PFSK-1 (cell line): ENCODE measurements at regions not wholly inside any gene's neighbourhood (a gene's known extent, or its start where the extent isn't known, plus 50 kb on each side); places are given as distances from the start of the nearest gene placed in this dataset.

ENCODE experiments used
- FOXP2 ChIP-seq: optimal IDR thresholded peaks from 2 replicates; pipeline ENCODE3; 2011; ENCODE audit warnings: borderline replicate concordance, control low read depth, inconsistent platforms; ENCODE audit not compliant: insufficient read depth; ENCODE audit errors: extremely low read length, extremely low read depth
- POLR2AphosphoS5 ChIP-seq: IDR thresholded peaks from 2 replicates; pipeline ENCODE4 v1.6.1; 2012; ENCODE audit warnings: low read depth, mild to moderate bottlenecking, control low read depth, low read length, moderate library complexity
- SIN3A ChIP-seq: IDR thresholded peaks from 2 replicates; pipeline ENCODE4 v1.6.1; 2012; ENCODE audit warnings: mild to moderate bottlenecking, low read length, moderate library complexity, borderline replicate concordance; ENCODE audit not compliant: insufficient read depth
- TAF1 ChIP-seq: IDR thresholded peaks from 2 replicates; pipeline ENCODE4 v1.6.1; 2012; ENCODE audit warnings: low read length, control low read depth, borderline replicate concordance; ENCODE audit not compliant: insufficient read depth
- TF ChIP-seq, protein P1 (sequence below), 2 experiments: IDR thresholded peaks; 2 replicates each; pipeline versions ENCODE4 v1.6.1 to v1.8.0; 2011 to 2012; ENCODE audit warnings: low read depth in 2 of 2, low read length in 2 of 2, control low read depth in 1 of 2, inconsistent platforms in 1 of 2, mild to moderate bottlenecking in 1 of 2, moderate library complexity in 1 of 2; ENCODE audit not compliant: insufficient read depth in 1 of 2

- TF ChIP-seq, protein P1, sequence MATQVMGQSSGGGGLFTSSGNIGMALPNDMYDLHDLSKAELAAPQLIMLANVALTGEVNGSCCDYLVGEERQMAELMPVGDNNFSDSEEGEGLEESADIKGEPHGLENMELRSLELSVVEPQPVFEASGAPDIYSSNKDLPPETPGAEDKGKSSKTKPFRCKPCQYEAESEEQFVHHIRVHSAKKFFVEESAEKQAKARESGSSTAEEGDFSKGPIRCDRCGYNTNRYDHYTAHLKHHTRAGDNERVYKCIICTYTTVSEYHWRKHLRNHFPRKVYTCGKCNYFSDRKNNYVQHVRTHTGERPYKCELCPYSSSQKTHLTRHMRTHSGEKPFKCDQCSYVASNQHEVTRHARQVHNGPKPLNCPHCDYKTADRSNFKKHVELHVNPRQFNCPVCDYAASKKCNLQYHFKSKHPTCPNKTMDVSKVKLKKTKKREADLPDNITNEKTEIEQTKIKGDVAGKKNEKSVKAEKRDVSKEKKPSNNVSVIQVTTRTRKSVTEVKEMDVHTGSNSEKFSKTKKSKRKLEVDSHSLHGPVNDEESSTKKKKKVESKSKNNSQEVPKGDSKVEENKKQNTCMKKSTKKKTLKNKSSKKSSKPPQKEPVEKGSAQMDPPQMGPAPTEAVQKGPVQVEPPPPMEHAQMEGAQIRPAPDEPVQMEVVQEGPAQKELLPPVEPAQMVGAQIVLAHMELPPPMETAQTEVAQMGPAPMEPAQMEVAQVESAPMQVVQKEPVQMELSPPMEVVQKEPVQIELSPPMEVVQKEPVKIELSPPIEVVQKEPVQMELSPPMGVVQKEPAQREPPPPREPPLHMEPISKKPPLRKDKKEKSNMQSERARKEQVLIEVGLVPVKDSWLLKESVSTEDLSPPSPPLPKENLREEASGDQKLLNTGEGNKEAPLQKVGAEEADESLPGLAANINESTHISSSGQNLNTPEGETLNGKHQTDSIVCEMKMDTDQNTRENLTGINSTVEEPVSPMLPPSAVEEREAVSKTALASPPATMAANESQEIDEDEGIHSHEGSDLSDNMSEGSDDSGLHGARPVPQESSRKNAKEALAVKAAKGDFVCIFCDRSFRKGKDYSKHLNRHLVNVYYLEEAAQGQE (IDR thresholded peaks at IDR 0.05; ENCODE audit: insufficient read depth in 1 of 2, low read depth in 2 of 2, low read length in 2 of 2), result no peak
- no peak for TF ChIP-seq POLR2AphosphoS5
- no peak for TF ChIP-seq TAF1
- TF ChIP-seq SIN3A, result no peak
- TF ChIP-seq FOXP2, result no peak
These were observed 796.9 kb downstream of the SLITRK1 start for GRCh38 chr13:83085186-83085900.
